PC-3 (cell line): ENCODE measurements at regions not wholly inside any gene's neighbourhood (a gene's known extent, or its start where the extent isn't known, plus 50 kb on each side); places are given as distances from the start of the nearest gene placed in this dataset.

ENCODE experiments used
- EZH2 ChIP-seq: fragments of 300-600 bp; sonication (generic); IDR thresholded peaks from one replicate; pipeline ENCODE4 v1.6.1; 2017; ENCODE audit warnings: antibody characterized with exemption, mild to moderate bottlenecking, low read length; ENCODE audit not compliant: unreplicated experiment
- TF ChIP-seq, protein P1 (sequence below): fragments of 300-600 bp; sonication (generic); conservative IDR thresholded peaks from 2 replicates; pipeline ENCODE4 v1.5.1; 2017; ENCODE audit warnings: antibody characterized with exemption, low read depth, mild to moderate bottlenecking, low read length

DNA sequence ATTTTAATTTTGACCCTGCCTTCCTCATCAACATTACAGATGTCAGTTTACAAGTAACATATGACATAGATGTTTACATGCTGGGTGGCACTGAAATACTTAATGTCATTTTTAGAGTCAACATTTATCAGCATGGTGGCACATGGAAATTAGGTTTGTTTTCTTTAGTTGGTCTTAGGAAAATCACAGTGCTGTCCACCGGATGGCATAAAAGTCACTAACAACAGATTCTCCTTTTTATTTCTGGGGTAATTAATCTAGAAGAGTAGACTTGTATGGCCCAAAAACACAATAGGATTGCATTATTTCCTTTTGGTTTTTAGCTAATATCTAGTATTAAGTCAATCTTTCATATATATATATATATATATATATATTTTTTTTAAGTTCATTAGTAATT, 88.6 kb upstream of the HHIP start:
- no peak for TF ChIP-seq EZH2
- TF ChIP-seq, protein P1, sequence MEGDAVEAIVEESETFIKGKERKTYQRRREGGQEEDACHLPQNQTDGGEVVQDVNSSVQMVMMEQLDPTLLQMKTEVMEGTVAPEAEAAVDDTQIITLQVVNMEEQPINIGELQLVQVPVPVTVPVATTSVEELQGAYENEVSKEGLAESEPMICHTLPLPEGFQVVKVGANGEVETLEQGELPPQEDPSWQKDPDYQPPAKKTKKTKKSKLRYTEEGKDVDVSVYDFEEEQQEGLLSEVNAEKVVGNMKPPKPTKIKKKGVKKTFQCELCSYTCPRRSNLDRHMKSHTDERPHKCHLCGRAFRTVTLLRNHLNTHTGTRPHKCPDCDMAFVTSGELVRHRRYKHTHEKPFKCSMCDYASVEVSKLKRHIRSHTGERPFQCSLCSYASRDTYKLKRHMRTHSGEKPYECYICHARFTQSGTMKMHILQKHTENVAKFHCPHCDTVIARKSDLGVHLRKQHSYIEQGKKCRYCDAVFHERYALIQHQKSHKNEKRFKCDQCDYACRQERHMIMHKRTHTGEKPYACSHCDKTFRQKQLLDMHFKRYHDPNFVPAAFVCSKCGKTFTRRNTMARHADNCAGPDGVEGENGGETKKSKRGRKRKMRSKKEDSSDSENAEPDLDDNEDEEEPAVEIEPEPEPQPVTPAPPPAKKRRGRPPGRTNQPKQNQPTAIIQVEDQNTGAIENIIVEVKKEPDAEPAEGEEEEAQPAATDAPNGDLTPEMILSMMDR = peak; percentile 39; the same call in 1 of the 2 replicates
